ENCODE measurements at regions not wholly inside any gene's neighbourhood (a gene's known extent, or its start where the extent isn't known, plus 50 kb on each side); places are given as distances from the start of the nearest gene placed in this dataset.

DNA sequence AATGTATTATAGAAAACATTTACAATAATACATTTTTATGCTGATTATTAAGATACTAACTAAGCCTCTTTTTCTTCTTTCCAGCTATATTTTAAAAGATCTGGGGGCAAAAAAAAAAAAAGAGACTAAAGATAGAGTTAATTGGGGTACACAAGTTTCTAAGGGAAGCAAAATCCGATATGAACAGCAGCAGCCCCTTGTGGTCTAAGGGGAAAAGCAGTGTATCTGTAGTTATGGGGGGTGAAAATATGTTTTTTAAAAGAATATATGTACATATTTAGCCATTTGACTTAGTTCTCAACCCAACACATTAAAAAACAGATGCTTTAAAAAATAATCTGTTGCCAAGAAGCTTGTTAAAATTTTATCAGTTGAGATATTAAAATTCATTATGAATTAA is 134.3 kb upstream of the POU5F2 start:
- Histone ChIP-seq H4K20me1 (replicated peaks; ENCODE audit: control insufficient read depth, extremely low read depth, insufficient read depth, low read length) (no peaks in the 10 kb centered on the region), H3K4me3 (replicated peaks in 1 of 3; ENCODE audit: insufficient read depth in 1 of 3, low read depth in 1 of 3, low read length in 3 of 3) (no peak overlapping the region), H3K36me3 (ENCODE audit: control insufficient read depth in 2 of 2, extremely low read depth in 1 of 2, insufficient read depth in 2 of 2, low read length in 2 of 2) (no peaks in the 10 kb centered on the region), H3K79me2 (ENCODE audit: control insufficient read depth, insufficient read depth, low read length) (no peaks in the 10 kb centered on the region), H3K27me3 (ENCODE audit: control insufficient read depth in 2 of 2, insufficient read depth in 2 of 2, low read length in 2 of 2) (no peaks in the 10 kb centered on the region), H3K9me3 (replicated peaks; ENCODE audit: control insufficient read depth, insufficient read depth, low read length) (no peaks in the 10 kb centered on the region), H3K4me1 (ENCODE audit: control insufficient read depth, extremely low read depth, insufficient read depth, low read length) (peaks cover 9% of the 10 kb centered on the region), H3K9me1 (replicated peaks; ENCODE audit: control insufficient read depth, extremely low read depth, insufficient read depth, low read length) (no peaks in the 10 kb centered on the region), H3K27ac (ENCODE audit: insufficient read depth, low read depth, low read length) (no peak overlapping the region), H3K9ac (replicated peaks; ENCODE audit: extremely low read depth, insufficient read depth, low read length) (no peak overlapping the region), H3K4me2 (ENCODE audit: insufficient read depth, low read length) (no peak overlapping the region), H2AFZ (ENCODE audit: low read depth, low read length) (no peak overlapping the region)
- ChIA-PET CTCF (interaction anchor here (0.7 to 1.0 kb wide), 2 partner anchors 23 to 269 kb away, joined by 3 read pairs; no protein-coding TSS in a partner anchor), POLR2A (no interaction called here)
- FAIRE-seq (no peak), DNase-seq (ENCODE audit: low read depth, low spot score) (no peak)
- dilution Hi-C loops (cut with MboI; ENCODE audit: extremely low pct_ligation_motif_present, low sequenced_read_pairs) = no loop called here
- intact Hi-C loops (cut with micrococcal nuclease) = no loop called here
- TF ChIP-seq POLR2A (IDR thresholded peaks at IDR 0.05; ENCODE audit: low read depth, low read length) (no peak), MYC (IDR thresholded peaks at IDR 0.05; ENCODE audit: low read depth, low read length) (no peak), GATA2 (IDR thresholded peaks at IDR 0.05; ENCODE audit: insufficient read depth, insufficient read length, low read depth, low read length) (no peak), JUN (IDR thresholded peaks at IDR 0.05; ENCODE audit: borderline replicate concordance, insufficient read depth, insufficient read length, low read depth) (no peak), EZH2 (IDR thresholded peaks at IDR 0.05; ENCODE audit: borderline replicate concordance, low read depth, low read length, severe bottlenecking) (no peak), POLR2AphosphoS5 (IDR thresholded peaks at IDR 0.05; ENCODE audit: insufficient read depth, low read depth, low read length) (no peak), FOS (IDR thresholded peaks at IDR 0.05; ENCODE audit: borderline replicate concordance, insufficient read depth, low read length) (no peak)
- TF ChIP-seq, protein P1, sequence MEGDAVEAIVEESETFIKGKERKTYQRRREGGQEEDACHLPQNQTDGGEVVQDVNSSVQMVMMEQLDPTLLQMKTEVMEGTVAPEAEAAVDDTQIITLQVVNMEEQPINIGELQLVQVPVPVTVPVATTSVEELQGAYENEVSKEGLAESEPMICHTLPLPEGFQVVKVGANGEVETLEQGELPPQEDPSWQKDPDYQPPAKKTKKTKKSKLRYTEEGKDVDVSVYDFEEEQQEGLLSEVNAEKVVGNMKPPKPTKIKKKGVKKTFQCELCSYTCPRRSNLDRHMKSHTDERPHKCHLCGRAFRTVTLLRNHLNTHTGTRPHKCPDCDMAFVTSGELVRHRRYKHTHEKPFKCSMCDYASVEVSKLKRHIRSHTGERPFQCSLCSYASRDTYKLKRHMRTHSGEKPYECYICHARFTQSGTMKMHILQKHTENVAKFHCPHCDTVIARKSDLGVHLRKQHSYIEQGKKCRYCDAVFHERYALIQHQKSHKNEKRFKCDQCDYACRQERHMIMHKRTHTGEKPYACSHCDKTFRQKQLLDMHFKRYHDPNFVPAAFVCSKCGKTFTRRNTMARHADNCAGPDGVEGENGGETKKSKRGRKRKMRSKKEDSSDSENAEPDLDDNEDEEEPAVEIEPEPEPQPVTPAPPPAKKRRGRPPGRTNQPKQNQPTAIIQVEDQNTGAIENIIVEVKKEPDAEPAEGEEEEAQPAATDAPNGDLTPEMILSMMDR (IDR thresholded peaks at IDR 0.05; ENCODE audit: extremely low read depth in 1 of 2, insufficient read depth in 1 of 2, low read depth in 1 of 2, low read length in 2 of 2) = no peak
- TF ChIP-seq, protein P2, sequence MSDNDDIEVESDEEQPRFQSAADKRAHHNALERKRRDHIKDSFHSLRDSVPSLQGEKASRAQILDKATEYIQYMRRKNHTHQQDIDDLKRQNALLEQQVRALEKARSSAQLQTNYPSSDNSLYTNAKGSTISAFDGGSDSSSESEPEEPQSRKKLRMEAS (IDR thresholded peaks at IDR 0.05; ENCODE audit: insufficient read depth, insufficient read length) = no peak
- no TSS peak for BruUV-seq (replicated peaks)

Measured in endothelial cell of umbilical vein (primary cell).